Caco-2 (cell line): ENCODE measurements at regions not wholly inside any gene's neighbourhood (a gene's known extent, or its start where the extent isn't known, plus 50 kb on each side); places are given as distances from the start of the nearest gene placed in this dataset.

Experiments used
- BruUV-seq: library from RNA; stranded (reverse); fragments of 400-500 nt; replicated peaks from 2 replicates; lab custom pipeline; 2021; lab: Mats Ljungman, UMichigan
- CTCF ChIA-PET: fragments of 300-600 bp; sonication (Branson Sonifier 250); formaldehyde crosslinking; loops from one replicate; lab custom pipeline; 2022; ENCODE audit warnings: antibody characterized with exemption; lab: Charles Lee
- POLR2A ChIA-PET: fragments of 300-600 bp; sonication (Branson Sonifier 250); formaldehyde crosslinking; loops from one replicate; lab custom pipeline; 2022; ENCODE audit warnings: antibody characterized with exemption; lab: Charles Lee
- DNase-seq, 2 experiments: peaks; one replicate each; pipeline versions ENCODE4 v3.0.0 to v3.0.0-alpha.2; 2020 to 2022
- H3K27me3 ChIP-seq: replicated peaks from 2 replicates; pipeline ENCODE4 v1.6.0; 2011; ENCODE audit warnings: low read length; ENCODE audit not compliant: control insufficient read depth, insufficient read depth
- H3K36me3 ChIP-seq: 2 replicates; pipeline ENCODE4 v1.5.1; 2011; ENCODE audit warnings: low read length; ENCODE audit not compliant: control insufficient read depth, insufficient read depth
- H3K4me1 ChIP-seq: fragments of 250-450 bp; sonication (Bioruptor Pico); 2 replicates; pipeline ENCODE4 v1.5.1; 2020; ENCODE audit warnings: mild to moderate bottlenecking
- H3K4me3 ChIP-seq: 2 replicates; pipeline ENCODE4 v1.5.1; 2011; ENCODE audit warnings: low read depth, mild to moderate bottlenecking, control low read depth, low read length
- H3K9me3 ChIP-seq: fragments of 250-450 bp; sonication (Bioruptor Pico); 2 replicates; pipeline ENCODE4 v1.5.1; 2020; ENCODE audit warnings: mild to moderate bottlenecking, moderate library complexity
- H3K27ac Mint-ChIP-seq: one replicate; pipeline ENCODE4 v1.8.0; 2022; ENCODE audit warnings: mixed read lengths; ENCODE audit not compliant: unreplicated experiment
- H3K27me3 Mint-ChIP-seq: one replicate; pipeline ENCODE4 v1.8.0; 2022; ENCODE audit warnings: mixed read lengths; ENCODE audit not compliant: insufficient read depth, unreplicated experiment
- H3K36me3 Mint-ChIP-seq: one replicate; pipeline ENCODE4 v1.8.0; 2022; ENCODE audit warnings: mild to moderate bottlenecking, mixed read lengths; ENCODE audit not compliant: insufficient read depth, unreplicated experiment
- H3K4me1 Mint-ChIP-seq: one replicate; pipeline ENCODE4 v1.8.0; 2022; ENCODE audit warnings: low read depth, mixed read lengths; ENCODE audit not compliant: unreplicated experiment
- H3K4me3 Mint-ChIP-seq: one replicate; pipeline ENCODE4 v1.8.0; 2022; ENCODE audit warnings: mild to moderate bottlenecking, moderate library complexity, mixed read lengths; ENCODE audit not compliant: unreplicated experiment
- H3K9me3 Mint-ChIP-seq: one replicate; pipeline ENCODE4 v1.8.0; 2022; ENCODE audit warnings: mixed read lengths; ENCODE audit not compliant: unreplicated experiment
- intact Hi-C: fragments of 100-400 bp; cut with micrococcal nuclease; formaldehyde crosslinking; loops from one replicate; pipeline ENCODE4 v1.10.0; 2022; ENCODE audit not compliant: unreplicated experiment
- TF ChIP-seq, protein P1 (sequence below), 2 experiments: fragments of 200-600 bp in 1 of 2; IDR thresholded peaks; 1 replicate in 1 of 2; 2 replicates in 1 of 2; pipeline versions ENCODE4 v1.5.1 to v1.8.0; 2011 to 2022; ENCODE audit warnings: antibody characterized with exemption in 1 of 2, control low read depth in 1 of 2, inconsistent platforms in 1 of 2, low read depth in 1 of 2, low read length in 1 of 2, mild to moderate bottlenecking in 1 of 2, moderate library complexity in 1 of 2; ENCODE audit not compliant: insufficient read depth in 1 of 2, severe bottlenecking in 1 of 2, unreplicated experiment in 1 of 2

DNA sequence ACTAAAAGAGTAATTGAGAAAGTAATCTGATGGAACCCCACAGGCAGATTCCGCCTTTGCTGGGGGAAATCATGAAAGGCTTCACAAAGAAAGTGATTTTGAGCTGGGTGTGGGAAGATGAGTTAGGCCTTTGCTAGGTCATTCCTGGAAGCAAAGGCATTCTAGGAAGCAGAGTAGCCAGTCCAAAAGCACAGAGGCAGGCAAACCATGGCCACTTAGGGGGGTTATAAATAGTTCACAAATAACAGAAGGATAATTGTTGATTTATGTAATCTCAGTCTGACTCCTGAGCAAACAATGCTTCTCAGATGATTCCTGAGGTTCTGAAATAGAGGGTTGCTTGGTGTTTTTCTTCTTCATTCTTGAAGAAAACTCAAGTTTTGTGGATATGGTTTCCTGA lies 576.3 kb downstream of the NTRK3 start:
- intact Hi-C loops = no loop called here
- no peak overlapping the region for H3K27ac Mint-ChIP-seq
- H3K9me3 Mint-ChIP-seq = peaks cover 18% of the 10 kb centered on the region

DNA sequence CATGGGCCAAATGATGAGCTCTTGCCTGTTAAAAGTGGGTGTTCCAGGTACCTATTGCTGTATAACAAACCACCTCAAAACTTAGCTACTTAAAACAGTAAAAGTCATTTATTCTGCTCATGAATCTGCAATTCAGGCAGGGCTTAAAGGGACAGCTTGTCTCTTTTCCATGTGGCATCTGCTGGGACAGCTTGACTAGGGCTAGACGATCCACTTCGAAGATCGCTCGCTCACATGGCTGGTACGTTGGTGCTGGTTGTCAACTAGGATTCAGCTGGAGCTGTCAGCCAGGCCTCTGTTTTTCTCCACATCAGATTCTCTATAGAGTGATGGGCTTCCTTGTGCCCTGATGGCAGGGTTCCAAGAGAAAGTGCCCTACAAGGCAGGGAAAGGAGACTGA lies 581.3 kb downstream of the NTRK3 start:
- peaks cover 18% of the 10 kb centered on the region for H3K9me3 Mint-ChIP-seq
- Histone ChIP-seq H3K27me3 (no peaks in the 10 kb centered on the region), H3K36me3 (no peaks in the 10 kb centered on the region), H3K4me3 (no peak overlapping the region), H3K9me3 (no peaks in the 10 kb centered on the region), H3K4me1 (no peaks in the 10 kb centered on the region)
- no peak overlapping the region for H3K4me3 Mint-ChIP-seq
- intact Hi-C loops = no loop called here
- H3K27ac Mint-ChIP-seq = no peak overlapping the region
- BruUV-seq = no TSS peak
- ChIA-PET POLR2A (no interaction called here), CTCF (no interaction called here)
- H3K27me3 Mint-ChIP-seq = peaks cover 4% of the 10 kb centered on the region
- no peaks in the 10 kb centered on the region for H3K36me3 Mint-ChIP-seq
- DNase-seq = no peak
- TF ChIP-seq, protein P1, sequence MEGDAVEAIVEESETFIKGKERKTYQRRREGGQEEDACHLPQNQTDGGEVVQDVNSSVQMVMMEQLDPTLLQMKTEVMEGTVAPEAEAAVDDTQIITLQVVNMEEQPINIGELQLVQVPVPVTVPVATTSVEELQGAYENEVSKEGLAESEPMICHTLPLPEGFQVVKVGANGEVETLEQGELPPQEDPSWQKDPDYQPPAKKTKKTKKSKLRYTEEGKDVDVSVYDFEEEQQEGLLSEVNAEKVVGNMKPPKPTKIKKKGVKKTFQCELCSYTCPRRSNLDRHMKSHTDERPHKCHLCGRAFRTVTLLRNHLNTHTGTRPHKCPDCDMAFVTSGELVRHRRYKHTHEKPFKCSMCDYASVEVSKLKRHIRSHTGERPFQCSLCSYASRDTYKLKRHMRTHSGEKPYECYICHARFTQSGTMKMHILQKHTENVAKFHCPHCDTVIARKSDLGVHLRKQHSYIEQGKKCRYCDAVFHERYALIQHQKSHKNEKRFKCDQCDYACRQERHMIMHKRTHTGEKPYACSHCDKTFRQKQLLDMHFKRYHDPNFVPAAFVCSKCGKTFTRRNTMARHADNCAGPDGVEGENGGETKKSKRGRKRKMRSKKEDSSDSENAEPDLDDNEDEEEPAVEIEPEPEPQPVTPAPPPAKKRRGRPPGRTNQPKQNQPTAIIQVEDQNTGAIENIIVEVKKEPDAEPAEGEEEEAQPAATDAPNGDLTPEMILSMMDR (IDR thresholded peaks at IDR 0.05; ENCODE audit: insufficient read depth in 1 of 2, low read depth in 1 of 2, low read length in 1 of 2, severe bottlenecking in 1 of 2, unreplicated experiment in 1 of 2) = no peak
- no peaks in the 10 kb centered on the region for H3K4me1 Mint-ChIP-seq

More for the DNA sequence above, 576.3 kb downstream of the NTRK3 start:
- Mint-ChIP-seq H3K4me1 (no peaks in the 10 kb centered on the region), H3K27me3 (peaks cover 4% of the 10 kb centered on the region), H3K4me3 (no peak overlapping the region), H3K36me3 (no peaks in the 10 kb centered on the region)
- no peaks in the 10 kb centered on the region for H3K4me1 ChIP-seq
- no TSS peak for BruUV-seq
- TF ChIP-seq, protein P1 (IDR thresholded peaks at IDR 0.05; ENCODE audit: insufficient read depth in 1 of 2, low read depth in 1 of 2, low read length in 1 of 2, severe bottlenecking in 1 of 2, unreplicated experiment in 1 of 2) = no peak
- POLR2A ChIA-PET = no interaction called here
- H3K36me3 ChIP-seq = no peaks in the 10 kb centered on the region
- no peak overlapping the region for H3K4me3 ChIP-seq
- CTCF ChIA-PET = no interaction called here
- no peaks in the 10 kb centered on the region for H3K9me3 ChIP-seq
- no peaks in the 10 kb centered on the region for H3K27me3 ChIP-seq
- no peak for DNase-seq

DNA sequence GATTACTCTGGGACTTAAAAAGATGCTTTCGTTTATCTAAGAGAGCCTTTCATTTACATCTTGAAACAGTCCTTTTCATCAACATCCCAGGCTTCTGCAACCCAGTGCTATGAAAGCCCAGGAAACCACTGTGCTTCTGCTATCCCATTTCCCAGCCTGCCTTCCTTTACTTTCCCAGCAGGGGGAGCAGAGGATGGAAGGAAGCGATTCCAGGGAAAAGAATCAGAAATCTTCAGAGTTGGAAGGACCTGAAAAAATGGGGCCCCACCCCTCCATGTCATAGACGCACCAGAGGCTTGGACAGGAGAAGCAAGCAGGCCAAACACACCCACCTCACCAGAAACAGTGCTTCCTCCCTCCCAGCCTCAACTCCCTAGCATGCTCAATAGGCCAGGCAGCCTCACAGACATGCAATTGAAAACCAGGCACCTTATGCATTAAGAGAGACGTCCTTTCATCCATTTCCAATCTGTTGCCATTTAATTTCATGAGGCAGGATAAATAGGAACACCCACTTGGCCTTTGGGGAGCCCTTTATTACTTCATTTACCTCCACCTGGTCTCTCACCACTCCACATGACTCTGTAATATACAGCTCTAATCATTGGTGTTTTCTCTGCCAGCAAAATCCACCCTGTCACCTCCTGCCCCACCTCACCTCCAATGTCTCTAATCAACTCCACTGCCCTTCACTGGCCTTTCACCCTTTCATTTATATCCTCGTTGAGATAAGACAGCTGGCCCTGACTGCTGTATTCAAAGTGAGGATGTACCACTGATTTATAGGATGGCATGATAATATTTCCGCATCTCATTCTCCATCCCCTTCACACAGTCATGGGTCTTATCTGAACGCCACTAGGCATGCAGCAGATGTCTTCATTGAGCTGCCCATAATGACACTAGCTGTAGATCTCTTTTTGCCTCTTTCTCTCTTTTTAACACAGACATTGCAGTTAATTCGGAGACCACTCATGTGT lies 583.9 kb downstream of the NTRK3 start:
- Mint-ChIP-seq H3K4me3 (no peak overlapping the region), H3K9me3 (peaks cover 12% of the 10 kb centered on the region), H3K4me1 (no peaks in the 10 kb centered on the region), H3K36me3 (no peaks in the 10 kb centered on the region), H3K27ac (no peak overlapping the region), H3K27me3 (peaks cover 4% of the 10 kb centered on the region)
- H3K4me1 ChIP-seq = no peaks in the 10 kb centered on the region
- H3K27me3 ChIP-seq = no peaks in the 10 kb centered on the region
- no TSS peak for BruUV-seq
- intact Hi-C loops = no loop called here
- no peaks in the 10 kb centered on the region for H3K36me3 ChIP-seq
- CTCF ChIA-PET = no interaction called here
- H3K4me3 ChIP-seq = no peak overlapping the region
- TF ChIP-seq, protein P1 (IDR thresholded peaks at IDR 0.05; ENCODE audit: insufficient read depth in 1 of 2, low read depth in 1 of 2, low read length in 1 of 2, severe bottlenecking in 1 of 2, unreplicated experiment in 1 of 2) = peak; percentile 55 to 69
- no peaks in the 10 kb centered on the region for H3K9me3 ChIP-seq
- DNase-seq = peak; percentile 40 to 54
- POLR2A ChIA-PET = no interaction called here
